ENCODE measurements at regions not wholly inside any gene's neighbourhood (a gene's known extent, or its start where the extent isn't known, plus 50 kb on each side); places are given as distances from the start of the nearest gene placed in this dataset.

- TF ChIP-seq, protein P1, sequence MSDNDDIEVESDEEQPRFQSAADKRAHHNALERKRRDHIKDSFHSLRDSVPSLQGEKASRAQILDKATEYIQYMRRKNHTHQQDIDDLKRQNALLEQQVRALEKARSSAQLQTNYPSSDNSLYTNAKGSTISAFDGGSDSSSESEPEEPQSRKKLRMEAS (CRISPR knock-in tag; IDR thresholded peaks at IDR 0.05) = no peak
- TF ChIP-seq JUN (CRISPR knock-in tag; IDR thresholded peaks at IDR 0.05) = no peak
Measured at GRCh38 chr1:109821221-109821669, 57.5 kb upstream of the EPS8L3 start.
